ENCODE measurements at regions not wholly inside any gene's neighbourhood (a gene's known extent, or its start where the extent isn't known, plus 50 kb on each side); places are given as distances from the start of the nearest gene placed in this dataset.

- H3K9me3 Mint-ChIP-seq, result no peaks in the 10 kb centered on the region
- no peak for DNase-seq
- no peak overlapping the region for H3K4me3 Mint-ChIP-seq
- H3K4me1 Mint-ChIP-seq (ENCODE audit: low read depth), result no peaks in the 10 kb centered on the region
- H3K27me3 Mint-ChIP-seq, result peaks cover 17% of the 10 kb centered on the region
- no peaks in the 10 kb centered on the region for H3K36me3 Mint-ChIP-seq (ENCODE audit: low read depth)
- no peak overlapping the region for H3K27ac Mint-ChIP-seq
These were observed 196.1 kb downstream of the SLC4A3 start for GRCh38 chr2:219823574-219823973.

GRCh38 chr2:219824996-219825395 is 197.6 kb downstream of the SLC4A3 start:
- DNase-seq, result no peak
- H3K27ac Mint-ChIP-seq, result no peak overlapping the region
- no peak overlapping the region for H3K4me3 Mint-ChIP-seq

GRCh38 chr2:219828127-219828526 is 200.7 kb downstream of the SLC4A3 start:
- Mint-ChIP-seq H3K27ac (no peak overlapping the region), H3K4me3 (no peak overlapping the region), H3K4me1 (ENCODE audit: low read depth) (no peaks in the 10 kb centered on the region)

More at GRCh38 chr2:219824996-219825395, 197.6 kb downstream of the SLC4A3 start:
- Mint-ChIP-seq H3K36me3 (ENCODE audit: low read depth) (no peaks in the 10 kb centered on the region), H3K27me3 (peaks cover 12% of the 10 kb centered on the region), H3K4me1 (ENCODE audit: low read depth) (no peaks in the 10 kb centered on the region), H3K9me3 (no peaks in the 10 kb centered on the region)

GRCh38 chr2:219829667-219830352 is 202.4 kb downstream of the SLC4A3 start:
- Mint-ChIP-seq H3K36me3 (ENCODE audit: low read depth) (no peaks in the 10 kb centered on the region), H3K4me3 (no peak overlapping the region), H3K27me3 (no peaks in the 10 kb centered on the region), H3K9me3 (no peaks in the 10 kb centered on the region), H3K27ac (no peak overlapping the region), H3K4me1 (ENCODE audit: low read depth) (no peaks in the 10 kb centered on the region)
- no peak for DNase-seq

More at GRCh38 chr2:219828127-219828526, 200.7 kb downstream of the SLC4A3 start:
- Mint-ChIP-seq H3K9me3 (no peaks in the 10 kb centered on the region), H3K36me3 (ENCODE audit: low read depth) (no peaks in the 10 kb centered on the region), H3K27me3 (peaks cover 4% of the 10 kb centered on the region)
- DNase-seq, result no peak

GRCh38 chr2:219830353-219830738 is 202.9 kb downstream of the SLC4A3 start:
- Mint-ChIP-seq H3K36me3 (ENCODE audit: low read depth) (no peaks in the 10 kb centered on the region), H3K4me3 (no peak overlapping the region), H3K9me3 (no peaks in the 10 kb centered on the region), H3K27ac (no peak overlapping the region), H3K4me1 (ENCODE audit: low read depth) (no peaks in the 10 kb centered on the region), H3K27me3 (no peaks in the 10 kb centered on the region)
- DNase-seq, result no peak

- Mint-ChIP-seq H3K27ac (no peak overlapping the region), H3K27me3 (no peaks in the 10 kb centered on the region), H3K4me1 (ENCODE audit: low read depth) (no peaks in the 10 kb centered on the region), H3K4me3 (no peak overlapping the region), H3K36me3 (ENCODE audit: low read depth) (no peaks in the 10 kb centered on the region), H3K9me3 (no peaks in the 10 kb centered on the region)
- DNase-seq, result no peak
These were observed 204.5 kb downstream of the SLC4A3 start for GRCh38 chr2:219831957-219832356.

GRCh38 chr2:219832904-219833303 is 205.5 kb downstream of the SLC4A3 start:
- DNase-seq, result no peak
- Mint-ChIP-seq H3K27ac (no peak overlapping the region), H3K4me1 (ENCODE audit: low read depth) (no peaks in the 10 kb centered on the region), H3K27me3 (no peaks in the 10 kb centered on the region), H3K4me3 (no peak overlapping the region), H3K9me3 (no peaks in the 10 kb centered on the region), H3K36me3 (ENCODE audit: low read depth) (no peaks in the 10 kb centered on the region)

- Mint-ChIP-seq H3K36me3 (ENCODE audit: low read depth) (no peaks in the 10 kb centered on the region), H3K9me3 (no peaks in the 10 kb centered on the region), H3K4me1 (ENCODE audit: low read depth) (no peaks in the 10 kb centered on the region), H3K4me3 (no peak overlapping the region), H3K27me3 (no peaks in the 10 kb centered on the region), H3K27ac (no peak overlapping the region)
- no peak for DNase-seq
These were observed 208.1 kb downstream of the SLC4A3 start for GRCh38 chr2:219835493-219835892.

GRCh38 chr2:219836647-219837177 is 209.3 kb downstream of the SLC4A3 start:
- no peak for DNase-seq
- H3K9me3 Mint-ChIP-seq, result no peaks in the 10 kb centered on the region
- H3K27ac Mint-ChIP-seq, result no peak overlapping the region
- H3K4me1 Mint-ChIP-seq (ENCODE audit: low read depth), result no peaks in the 10 kb centered on the region
- no peaks in the 10 kb centered on the region for H3K27me3 Mint-ChIP-seq
- H3K36me3 Mint-ChIP-seq (ENCODE audit: low read depth), result no peaks in the 10 kb centered on the region
- no peak overlapping the region for H3K4me3 Mint-ChIP-seq

GRCh38 chr2:219844401-219845091 is 217.1 kb downstream of the SLC4A3 start:
- Mint-ChIP-seq H3K27ac (no peak overlapping the region), H3K36me3 (ENCODE audit: low read depth) (no peaks in the 10 kb centered on the region), H3K4me1 (ENCODE audit: low read depth) (no peaks in the 10 kb centered on the region), H3K9me3 (no peaks in the 10 kb centered on the region), H3K4me3 (no peak overlapping the region), H3K27me3 (peaks cover 10% of the 10 kb centered on the region)
- DNase-seq, result no peak

- Mint-ChIP-seq H3K27ac (no peak overlapping the region), H3K36me3 (ENCODE audit: low read depth) (no peaks in the 10 kb centered on the region), H3K27me3 (peaks cover 20% of the 10 kb centered on the region), H3K4me3 (no peak overlapping the region), H3K4me1 (ENCODE audit: low read depth) (no peaks in the 10 kb centered on the region), H3K9me3 (no peaks in the 10 kb centered on the region)
- DNase-seq, result no peak
These were observed 221.5 kb downstream of the SLC4A3 start for GRCh38 chr2:219848882-219849281.

- H3K4me1 Mint-ChIP-seq (ENCODE audit: low read depth), result no peaks in the 10 kb centered on the region
- H3K27me3 Mint-ChIP-seq, result peaks cover 14% of the 10 kb centered on the region
- DNase-seq, result no peak
- H3K9me3 Mint-ChIP-seq, result no peaks in the 10 kb centered on the region
- no peaks in the 10 kb centered on the region for H3K36me3 Mint-ChIP-seq (ENCODE audit: low read depth)
- H3K27ac Mint-ChIP-seq, result no peak overlapping the region
- no peak overlapping the region for H3K4me3 Mint-ChIP-seq
These were observed 223.7 kb downstream of the SLC4A3 start for GRCh38 chr2:219851169-219851568.

- no peak overlapping the region for H3K27ac Mint-ChIP-seq
- H3K9me3 Mint-ChIP-seq, result no peaks in the 10 kb centered on the region
- DNase-seq, result no peak
- no peak overlapping the region for H3K4me3 Mint-ChIP-seq
- no peaks in the 10 kb centered on the region for H3K36me3 Mint-ChIP-seq (ENCODE audit: low read depth)
- H3K27me3 Mint-ChIP-seq, result peaks cover 17% of the 10 kb centered on the region
- no peaks in the 10 kb centered on the region for H3K4me1 Mint-ChIP-seq (ENCODE audit: low read depth)
These were observed 224.5 kb downstream of the SLC4A3 start for GRCh38 chr2:219851801-219852481.

GRCh38 chr2:219852626-219853025 is 225.2 kb downstream of the SLC4A3 start:
- Mint-ChIP-seq H3K4me3 (no peak overlapping the region), H3K4me1 (ENCODE audit: low read depth) (no peaks in the 10 kb centered on the region)

GRCh38 chr2:219856602-219857001 is 229.2 kb downstream of the SLC4A3 start:
- no peak for DNase-seq
- peaks cover 6% of the 10 kb centered on the region for H3K27me3 Mint-ChIP-seq
- H3K9me3 Mint-ChIP-seq, result no peaks in the 10 kb centered on the region
- no peaks in the 10 kb centered on the region for H3K4me1 Mint-ChIP-seq (ENCODE audit: low read depth)
- no peak overlapping the region for H3K27ac Mint-ChIP-seq
- H3K4me3 Mint-ChIP-seq, result no peak overlapping the region
- H3K36me3 Mint-ChIP-seq (ENCODE audit: low read depth), result no peaks in the 10 kb centered on the region

More at GRCh38 chr2:219852626-219853025, 225.2 kb downstream of the SLC4A3 start:
- Mint-ChIP-seq H3K36me3 (ENCODE audit: low read depth) (no peaks in the 10 kb centered on the region), H3K27ac (no peak overlapping the region), H3K27me3 (peaks cover 17% of the 10 kb centered on the region), H3K9me3 (no peaks in the 10 kb centered on the region)
- no peak for DNase-seq

Data from activated T-cell treated with anti-CD3 and anti-CD28 coated beads, Interleukin-2, amount 50 U/mL, for 24 hours (primary cell).